ENCODE measurements at regions not wholly inside any gene's neighbourhood (a gene's known extent, or its start where the extent isn't known, plus 50 kb on each side); places are given as distances from the start of the nearest gene placed in this dataset.
"Not testable (repeated sequence)": the region's sequence is repeated elsewhere in the genome, so short reads cannot be mapped to it uniquely, and the experiment has no call there.

DNA sequence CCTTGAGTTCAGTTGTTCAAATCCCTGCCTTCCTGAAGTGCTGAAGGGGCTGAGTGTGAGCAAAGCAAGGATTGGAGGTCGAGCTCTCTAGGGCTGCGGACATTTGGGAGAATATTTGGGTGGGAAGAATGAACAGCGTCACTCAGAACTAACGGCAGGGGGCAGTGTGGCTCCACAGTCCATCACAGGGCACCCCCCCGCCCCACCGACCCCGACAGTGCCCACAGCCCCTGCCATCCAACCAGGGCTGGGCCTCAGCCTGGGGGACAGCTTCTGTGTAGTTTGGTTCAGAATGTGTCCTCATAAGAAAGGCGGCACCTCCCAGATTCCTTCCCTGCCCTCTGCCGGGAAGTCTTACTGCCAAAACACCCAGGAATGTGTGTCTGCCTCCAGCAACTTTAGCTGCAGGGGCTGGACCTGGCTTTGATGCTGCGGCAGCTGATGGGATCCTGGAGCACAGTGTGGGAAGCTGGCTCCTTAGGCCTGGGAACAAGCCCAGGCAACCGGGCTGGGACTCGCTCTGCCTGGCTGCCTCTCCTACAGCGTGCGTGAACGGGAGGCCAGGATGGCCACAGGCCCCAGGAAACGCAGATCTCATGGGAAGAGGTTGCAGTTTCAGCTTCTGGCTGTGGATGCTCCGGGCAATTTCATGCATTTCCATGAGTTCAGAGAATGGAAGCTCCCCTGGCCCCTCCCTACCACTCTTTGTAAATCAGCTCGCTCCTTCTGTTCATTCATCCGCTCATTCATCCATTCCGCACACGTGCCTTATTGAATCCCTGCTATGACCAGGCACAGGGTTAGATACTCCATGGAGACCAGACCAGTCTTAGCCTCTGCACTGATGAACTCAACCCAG lies 104.9 kb upstream of the TMPRSS2 start:
- Histone ChIP-seq H3K36me3 (no peaks in the 10 kb centered on the region), H3K4me1 (peaks cover 11 to 62% (median 54%) of the 10 kb centered on the region in 4 donors), H3K27ac (peak overlapping the region; percentile 92 to 95), H3K4me3 (no peak overlapping the region), H3K9me3 (no peaks in the 10 kb centered on the region), H3K27me3 (no peaks in the 10 kb centered on the region)
- TF ChIP-seq, protein P1, sequence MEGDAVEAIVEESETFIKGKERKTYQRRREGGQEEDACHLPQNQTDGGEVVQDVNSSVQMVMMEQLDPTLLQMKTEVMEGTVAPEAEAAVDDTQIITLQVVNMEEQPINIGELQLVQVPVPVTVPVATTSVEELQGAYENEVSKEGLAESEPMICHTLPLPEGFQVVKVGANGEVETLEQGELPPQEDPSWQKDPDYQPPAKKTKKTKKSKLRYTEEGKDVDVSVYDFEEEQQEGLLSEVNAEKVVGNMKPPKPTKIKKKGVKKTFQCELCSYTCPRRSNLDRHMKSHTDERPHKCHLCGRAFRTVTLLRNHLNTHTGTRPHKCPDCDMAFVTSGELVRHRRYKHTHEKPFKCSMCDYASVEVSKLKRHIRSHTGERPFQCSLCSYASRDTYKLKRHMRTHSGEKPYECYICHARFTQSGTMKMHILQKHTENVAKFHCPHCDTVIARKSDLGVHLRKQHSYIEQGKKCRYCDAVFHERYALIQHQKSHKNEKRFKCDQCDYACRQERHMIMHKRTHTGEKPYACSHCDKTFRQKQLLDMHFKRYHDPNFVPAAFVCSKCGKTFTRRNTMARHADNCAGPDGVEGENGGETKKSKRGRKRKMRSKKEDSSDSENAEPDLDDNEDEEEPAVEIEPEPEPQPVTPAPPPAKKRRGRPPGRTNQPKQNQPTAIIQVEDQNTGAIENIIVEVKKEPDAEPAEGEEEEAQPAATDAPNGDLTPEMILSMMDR (IDR thresholded peaks at IDR 0.05), result peak; percentile 94
- intact Hi-C loops (cut with DNase I; ENCODE audit: low total_unique reads), result loop anchor here (1.0 to 10.0 kb wide), 3 partner anchors 165 to 402 kb away; partner anchors contain the start of gene ZBTB21
- peak; percentile 90 to 97 for DNase-seq

DNA sequence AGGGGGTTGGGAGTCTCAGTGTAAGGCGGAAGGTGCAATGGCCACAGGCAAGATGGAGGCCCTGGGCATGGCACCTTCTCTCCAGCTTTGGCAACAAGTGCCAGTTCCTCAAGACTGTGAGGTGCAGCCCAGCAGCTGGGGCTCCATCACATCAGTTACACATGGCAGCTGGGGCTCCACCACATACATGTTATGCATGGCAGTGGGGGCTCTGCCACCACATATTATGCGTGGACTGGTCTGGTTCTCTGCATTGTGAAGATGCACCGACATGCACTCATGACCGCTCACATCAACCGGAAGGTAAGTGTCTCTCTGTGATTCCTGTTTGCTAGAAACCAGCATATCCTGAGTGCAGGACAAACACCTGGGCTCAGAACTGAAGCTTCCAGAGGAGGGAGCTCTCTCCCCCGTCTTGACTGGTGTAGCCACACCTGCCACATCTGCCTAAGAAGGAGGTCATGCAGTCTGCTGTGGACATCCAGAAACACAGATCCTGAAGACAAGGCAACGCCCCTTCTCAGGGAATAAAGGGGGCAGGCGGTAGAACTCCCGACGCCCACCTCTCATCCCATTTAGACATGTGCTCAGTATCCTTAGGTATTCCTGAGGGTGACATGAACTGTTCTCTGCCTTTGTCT lies 104.1 kb upstream of the TMPRSS2 start:
- Histone ChIP-seq H3K4me3 (no peak overlapping the region), H3K36me3 (no peaks in the 10 kb centered on the region), H3K9me3 (no peaks in the 10 kb centered on the region), H3K27ac (peak overlapping the region; percentile 92 to 95), H3K27me3 (no peaks in the 10 kb centered on the region), H3K4me1 (peaks cover 11 to 56% (median 54%) of the 10 kb centered on the region in 4 donors)
- intact Hi-C loops (cut with DNase I; ENCODE audit: low total_unique reads), result loop anchor here (1.0 to 10.0 kb wide), 3 partner anchors 166 to 403 kb away; partner anchors contain the start of gene ZBTB21
- no peak for DNase-seq
- TF ChIP-seq, protein P1 (IDR thresholded peaks at IDR 0.05), result no peak

DNA sequence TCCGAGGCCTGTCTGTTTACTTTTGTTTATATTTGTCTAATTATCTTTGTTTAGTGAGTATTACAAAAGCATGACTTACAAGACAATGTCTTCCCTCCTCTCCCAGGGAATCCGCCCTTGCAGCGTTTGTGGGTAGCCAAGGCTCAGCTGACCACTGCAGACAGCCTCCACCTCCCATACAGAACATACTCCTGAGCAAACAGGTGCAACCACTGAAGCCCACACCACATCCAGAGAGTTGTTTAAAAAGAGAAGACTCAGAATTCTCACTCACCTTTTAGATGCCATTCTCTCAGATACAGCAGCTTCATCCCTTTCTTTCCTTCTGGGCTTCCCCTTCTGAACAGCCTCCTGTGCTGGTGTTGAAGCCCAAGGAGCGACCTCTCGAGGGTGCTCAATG lies 103.5 kb upstream of the TMPRSS2 start:
- intact Hi-C loops (cut with DNase I; ENCODE audit: low total_unique reads), result loop anchor here (5.0 to 10.0 kb wide), 2 partner anchors 206 to 403 kb away; partner anchors contain the start of gene ZBTB21
- Histone ChIP-seq H3K36me3 (no peaks in the 10 kb centered on the region), H3K27me3 (no peaks in the 10 kb centered on the region), H3K4me3 (no peak overlapping the region), H3K9me3 (no peaks in the 10 kb centered on the region), H3K4me1 (peaks cover 11 to 51% (median 49%) of the 10 kb centered on the region in 4 donors), H3K27ac (peak overlapping the region; percentile 92 to 95)
- TF ChIP-seq, protein P1 (IDR thresholded peaks at IDR 0.05), result no peak
- peak; percentile 2 to 39 for DNase-seq

DNA sequence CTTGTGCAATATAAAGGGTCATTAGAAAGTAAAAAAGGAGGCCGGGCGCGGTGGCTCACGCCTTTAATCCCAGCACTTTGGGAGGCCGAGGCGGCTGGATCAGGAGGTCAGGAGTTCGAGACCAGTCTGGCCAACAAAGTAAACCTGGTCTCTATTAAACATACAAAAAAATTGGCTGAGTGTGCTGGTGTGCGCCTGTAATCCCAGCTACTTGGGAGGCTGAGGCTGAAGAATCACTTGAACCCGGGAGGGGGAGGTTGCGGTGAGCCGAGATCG lies 102.8 kb upstream of the TMPRSS2 start:
- not testable (repeated sequence) for H3K4me3 ChIP-seq, H3K9me3 ChIP-seq, DNase-seq, H3K36me3 ChIP-seq, H3K27me3 ChIP-seq
- intact Hi-C loops (cut with DNase I; ENCODE audit: low total_unique reads), result loop anchor here (5.0 to 10.0 kb wide), 2 partner anchors 207 to 404 kb away; partner anchors contain the start of gene ZBTB21
- Histone ChIP-seq H3K27ac (peak overlapping the region; percentile 92 to 95), H3K4me1 (peaks cover 11 to 44% (median 42%) of the 10 kb centered on the region in 4 donors)

DNA sequence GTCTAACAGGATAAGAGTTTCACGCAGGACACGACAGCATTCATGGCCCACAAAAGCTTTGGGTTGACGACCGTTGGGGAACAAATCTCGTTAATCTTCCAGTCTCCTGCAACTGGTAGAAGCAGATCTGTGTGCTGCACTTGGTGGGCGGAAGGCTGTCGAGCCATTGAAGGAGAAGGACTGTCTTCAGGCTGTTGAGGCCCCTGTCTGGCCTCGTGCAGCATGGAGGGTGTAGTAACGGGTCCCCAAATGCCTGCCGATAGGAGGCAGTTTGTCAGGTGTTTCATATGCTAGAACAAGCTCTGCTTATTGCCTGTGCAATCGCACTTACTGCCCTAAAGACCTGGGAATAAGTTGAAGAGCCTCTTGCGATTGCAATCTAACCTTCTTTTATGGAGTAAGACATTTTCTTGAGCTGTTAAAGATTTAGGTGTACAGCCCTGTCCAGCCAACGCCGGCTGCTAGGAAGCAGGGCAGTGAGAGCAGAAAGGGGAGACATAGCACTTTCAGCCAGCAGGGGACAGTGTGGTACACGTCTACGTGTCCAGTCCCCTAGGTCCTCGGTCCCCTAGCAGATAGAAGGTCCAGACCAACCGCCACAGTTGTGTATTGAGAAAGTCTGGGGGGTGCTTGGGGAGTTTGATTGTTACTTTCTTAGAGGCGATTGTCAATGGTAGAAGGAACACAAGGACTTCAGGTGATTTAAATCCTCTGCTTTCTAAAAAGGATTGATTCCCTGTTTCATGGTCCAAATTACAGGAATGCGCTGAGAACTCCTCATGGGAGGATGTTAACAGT lies 102.3 kb upstream of the TMPRSS2 start:
- Histone ChIP-seq H3K4me1 (peaks cover 11 to 39% (median 37%) of the 10 kb centered on the region in 4 donors), H3K27me3 (no peaks in the 10 kb centered on the region), H3K36me3 (no peaks in the 10 kb centered on the region), H3K4me3 (no peak overlapping the region), H3K9me3 (no peaks in the 10 kb centered on the region), H3K27ac (peak overlapping the region; percentile 92 to 95)
- DNase-seq, result peak; percentile 55 to 79
- TF ChIP-seq, protein P1 (IDR thresholded peaks at IDR 0.05), result peak; percentile 88 to 90
- intact Hi-C loops (cut with DNase I; ENCODE audit: low total_unique reads), result loop anchor here (5.0 to 10.0 kb wide), 2 partner anchors 207 to 405 kb away; partner anchors contain the start of gene ZBTB21
